Hippocampal formation (tissue), 2 donors: ENCODE measurements at regions not wholly inside any gene's neighbourhood (a gene's known extent, or its start where the extent isn't known, plus 50 kb on each side); places are given as distances from the start of the nearest gene placed in this dataset.
"Not testable (repeated sequence)": the region's sequence is repeated elsewhere in the genome, so short reads cannot be mapped to it uniquely, and the experiment has no call there.

Source experiments
- DNase-seq, 2 donors: peaks; one replicate each; lab custom pipeline; 2025; lab: John Stamatoyannopoulos, UW

- no peak for DNase-seq
These were observed 68.2 kb downstream of the ATP23 start for GRCh38 chr12:58009405-58010195.

- DNase-seq: no peak
These were observed 70.3 kb downstream of the ATP23 start for GRCh38 chr12:58011676-58012075.

GRCh38 chr12:58022379-58023020, 81.1 kb downstream of the ATP23 start:
- DNase-seq: not testable (repeated sequence)

- no peak for DNase-seq
These were observed 84.1 kb downstream of the ATP23 start for GRCh38 chr12:58025431-58025830.

- DNase-seq: no peak
These were observed 85.1 kb downstream of the ATP23 start for GRCh38 chr12:58026426-58026825.

GRCh38 chr12:58026897-58027891, 85.8 kb downstream of the ATP23 start:
- peak in 1 of 2 donors; percentile 36 for DNase-seq

- DNase-seq: no peak
These were observed 86.9 kb downstream of the ATP23 start for GRCh38 chr12:58028294-58028693.

- no peak for DNase-seq
These were observed 87.9 kb downstream of the ATP23 start for GRCh38 chr12:58029260-58029659.

- DNase-seq: no peak
These were observed 89.4 kb downstream of the ATP23 start for GRCh38 chr12:58030566-58031279.

- no peak for DNase-seq
These were observed 90.8 kb downstream of the ATP23 start for GRCh38 chr12:58032156-58032555.

GRCh38 chr12:58033831-58034230, 92.5 kb downstream of the ATP23 start:
- DNase-seq: no peak

GRCh38 chr12:58034311-58034710, 92.9 kb downstream of the ATP23 start:
- no peak for DNase-seq

GRCh38 chr12:58034712-58035111, 93.3 kb downstream of the ATP23 start:
- no peak for DNase-seq

GRCh38 chr12:58041441-58041840, 100.1 kb downstream of the ATP23 start:
- DNase-seq: no peak

- DNase-seq: no peak
These were observed 103.6 kb downstream of the ATP23 start for GRCh38 chr12:58044966-58045365.

- DNase-seq: no peak
These were observed 104.9 kb downstream of the ATP23 start for GRCh38 chr12:58046271-58046670.

- DNase-seq: no peak
These were observed 110.0 kb downstream of the ATP23 start for GRCh38 chr12:58051378-58051777.

- no peak for DNase-seq
These were observed 123.3 kb downstream of the ATP23 start for GRCh38 chr12:58064666-58065065.

GRCh38 chr12:58066296-58066695, 124.9 kb downstream of the ATP23 start:
- DNase-seq: no peak

- DNase-seq: no peak
These were observed 126.4 kb downstream of the ATP23 start for GRCh38 chr12:58067610-58068387.

- no peak for DNase-seq
These were observed 127.3 kb downstream of the ATP23 start for GRCh38 chr12:58068706-58069105.
